ENCODE measurements at regions not wholly inside any gene's neighbourhood (a gene's known extent, or its start where the extent isn't known, plus 50 kb on each side); places are given as distances from the start of the nearest gene placed in this dataset.
"Not testable (repeated sequence)": the region's sequence is repeated elsewhere in the genome, so short reads cannot be mapped to it uniquely, and the experiment has no call there.

- DNase-seq: no peak
- in situ Hi-C loops (cut with HindIII; ENCODE audit: low pct_ligation_motif_present, low pct_unique_long_range_greater_than_20kb, low sequenced_read_pairs): no loop called here
These were observed 271.2 kb downstream of the RASEF start for GRCh38 chr9:82791692-82792091.

GRCh38 chr9:82797534-82797933 is 265.4 kb downstream of the RASEF start:
- no peak for DNase-seq
- in situ Hi-C loops (cut with HindIII; ENCODE audit: low pct_ligation_motif_present, low pct_unique_long_range_greater_than_20kb, low sequenced_read_pairs): no loop called here

GRCh38 chr9:82799286-82799685 is 263.7 kb downstream of the RASEF start:
- DNase-seq: no peak
- in situ Hi-C loops (cut with HindIII; ENCODE audit: low pct_ligation_motif_present, low pct_unique_long_range_greater_than_20kb, low sequenced_read_pairs): no loop called here

- DNase-seq: no peak
- in situ Hi-C loops (cut with HindIII; ENCODE audit: low pct_ligation_motif_present, low pct_unique_long_range_greater_than_20kb, low sequenced_read_pairs): no loop called here
These were observed 257.9 kb downstream of the RASEF start for GRCh38 chr9:82805027-82805426.

- in situ Hi-C loops (cut with HindIII; ENCODE audit: low pct_ligation_motif_present, low pct_unique_long_range_greater_than_20kb, low sequenced_read_pairs): no loop called here
- no peak for DNase-seq
These were observed 254.5 kb downstream of the RASEF start for GRCh38 chr9:82808478-82808877.

GRCh38 chr9:82810915-82811314 is 252.0 kb downstream of the RASEF start:
- in situ Hi-C loops (cut with HindIII; ENCODE audit: low pct_ligation_motif_present, low pct_unique_long_range_greater_than_20kb, low sequenced_read_pairs): no loop called here
- DNase-seq: peak; percentile 54

GRCh38 chr9:82819260-82819659 is 243.7 kb downstream of the RASEF start:
- in situ Hi-C loops (cut with HindIII; ENCODE audit: low pct_ligation_motif_present, low pct_unique_long_range_greater_than_20kb, low sequenced_read_pairs): no loop called here

GRCh38 chr9:82820186-82820585 is 242.8 kb downstream of the RASEF start:
- no peak for DNase-seq
- in situ Hi-C loops (cut with HindIII; ENCODE audit: low pct_ligation_motif_present, low pct_unique_long_range_greater_than_20kb, low sequenced_read_pairs): no loop called here

More at GRCh38 chr9:82819260-82819659, 243.7 kb downstream of the RASEF start:
- no peak for DNase-seq

- in situ Hi-C loops (cut with HindIII; ENCODE audit: low pct_ligation_motif_present, low pct_unique_long_range_greater_than_20kb, low sequenced_read_pairs): no loop called here
- DNase-seq: no peak
These were observed 233.1 kb downstream of the RASEF start for GRCh38 chr9:82829818-82830217.

GRCh38 chr9:82865524-82865923 is 197.4 kb downstream of the RASEF start:
- in situ Hi-C loops (cut with HindIII; ENCODE audit: low pct_ligation_motif_present, low pct_unique_long_range_greater_than_20kb, low sequenced_read_pairs): no loop called here
- no peak for DNase-seq

GRCh38 chr9:82880336-82881050 is 182.4 kb downstream of the RASEF start:
- in situ Hi-C loops (cut with HindIII; ENCODE audit: low pct_ligation_motif_present, low pct_unique_long_range_greater_than_20kb, low sequenced_read_pairs): no loop called here
- no peak for DNase-seq

- no peak for DNase-seq
- in situ Hi-C loops (cut with HindIII; ENCODE audit: low pct_ligation_motif_present, low pct_unique_long_range_greater_than_20kb, low sequenced_read_pairs): no loop called here
These were observed 180.8 kb downstream of the RASEF start for GRCh38 chr9:82882138-82882537.

GRCh38 chr9:82882748-82883147 is 180.2 kb downstream of the RASEF start:
- no peak for DNase-seq
- in situ Hi-C loops (cut with HindIII; ENCODE audit: low pct_ligation_motif_present, low pct_unique_long_range_greater_than_20kb, low sequenced_read_pairs): no loop called here

- DNase-seq: no peak
- in situ Hi-C loops (cut with HindIII; ENCODE audit: low pct_ligation_motif_present, low pct_unique_long_range_greater_than_20kb, low sequenced_read_pairs): no loop called here
These were observed 179.5 kb downstream of the RASEF start for GRCh38 chr9:82883436-82883835.

- in situ Hi-C loops (cut with HindIII; ENCODE audit: low pct_ligation_motif_present, low pct_unique_long_range_greater_than_20kb, low sequenced_read_pairs): not testable (repeated sequence)
These were observed 179.0 kb downstream of the RASEF start for GRCh38 chr9:82883974-82884373.

GRCh38 chr9:82890401-82890800 is 172.5 kb downstream of the RASEF start:
- DNase-seq: no peak
- in situ Hi-C loops (cut with HindIII; ENCODE audit: low pct_ligation_motif_present, low pct_unique_long_range_greater_than_20kb, low sequenced_read_pairs): no loop called here

More at GRCh38 chr9:82883974-82884373, 179.0 kb downstream of the RASEF start:
- DNase-seq: not testable (repeated sequence)

- no peak for DNase-seq
- in situ Hi-C loops (cut with HindIII; ENCODE audit: low pct_ligation_motif_present, low pct_unique_long_range_greater_than_20kb, low sequenced_read_pairs): no loop called here
These were observed 172.1 kb downstream of the RASEF start for GRCh38 chr9:82890865-82891264.

GRCh38 chr9:82891321-82891720 is 171.6 kb downstream of the RASEF start:
- DNase-seq: no peak
- in situ Hi-C loops (cut with HindIII; ENCODE audit: low pct_ligation_motif_present, low pct_unique_long_range_greater_than_20kb, low sequenced_read_pairs): no loop called here

- in situ Hi-C loops (cut with HindIII; ENCODE audit: low pct_ligation_motif_present, low pct_unique_long_range_greater_than_20kb, low sequenced_read_pairs): no loop called here
- no peak for DNase-seq
These were observed 169.4 kb downstream of the RASEF start for GRCh38 chr9:82893549-82893948.

- in situ Hi-C loops (cut with HindIII; ENCODE audit: low pct_ligation_motif_present, low pct_unique_long_range_greater_than_20kb, low sequenced_read_pairs): no loop called here
- no peak for DNase-seq
These were observed 168.4 kb downstream of the RASEF start for GRCh38 chr9:82894548-82894947.

All from ACHN (cell line).